B cell (primary cell): ENCODE measurements at regions not wholly inside any gene's neighbourhood (a gene's known extent, or its start where the extent isn't known, plus 50 kb on each side); places are given as distances from the start of the nearest gene placed in this dataset.
A peak's percentile ranks its signal among the peaks of the same experiment; 100 is the strongest.

Experiments
- ATAC-seq: fragments of 200-7000 bp; cut with Tn5 transposase; one replicate; pipeline ENCODE4 v1.10.0; 2021; ENCODE audit warnings: low read depth, mild to moderate bottlenecking, moderate number of reproducible peaks, moderate library complexity
- CTCF ChIA-PET: fragments of 350-600 bp; sonication (Branson Sonifier 250); formaldehyde crosslinking; loops from one replicate; lab custom pipeline; 2021; ENCODE audit warnings: antibody characterized with exemption, inconsistent platforms; lab: Charles Lee
- POLR2A ChIA-PET: fragments of 350-600 bp; sonication (Branson Sonifier 250); formaldehyde crosslinking; loops from one replicate; lab custom pipeline; 2021; ENCODE audit warnings: antibody characterized with exemption; lab: Charles Lee
- DNase-seq: peaks from one replicate; pipeline ENCODE4 v3.0.0; 2013
- H2AFZ ChIP-seq: 2 replicates; pipeline ENCODE4 v1.6.1; 2012; ENCODE audit warnings: mild to moderate bottlenecking, low read depth, low read length; ENCODE audit not compliant: insufficient read depth, poor library complexity, severe bottlenecking
- H3K27ac ChIP-seq, 2 donors: 1 replicate in 1 of 2; 2 replicates in 1 of 2; pipeline ENCODE4 v1.5.1; 2012 to 2013; ENCODE audit warnings: low read length in 2 of 2, mild to moderate bottlenecking in 2 of 2, moderate library complexity in 1 of 2
- H3K27me3 ChIP-seq, 4 experiments: fragments of 200-600 bp in 1 of 4; sonication (generic) in 1 of 4; replicated peaks in 1 of 4; 1 replicate in 2 of 4; 2 replicates in 2 of 4; pipeline versions ENCODE4 v1.6.1 to v1.7.0; 2013 to 2016; ENCODE audit warnings: low read length in 3 of 4, mild to moderate bottlenecking in 2 of 4, mixed read lengths in 1 of 4, moderate library complexity in 1 of 4; ENCODE audit not compliant: insufficient read depth in 4 of 4, control insufficient read depth in 3 of 4; ENCODE audit errors: control extremely low read depth in 1 of 4
- H3K36me3 ChIP-seq, 2 experiments: replicated peaks in 1 of 2; 1 replicate in 1 of 2; 2 replicates in 1 of 2; pipeline versions ENCODE4 v1.6.1 to v1.7.1; 2013; ENCODE audit warnings: low read length in 1 of 2; ENCODE audit not compliant: insufficient read depth in 2 of 2, control insufficient read depth in 1 of 2; ENCODE audit errors: control extremely low read depth in 1 of 2, extremely low read depth in 1 of 2
- H3K4me1 ChIP-seq, 2 donors: fragments of 200-600 bp in 1 of 2; sonication (generic) in 1 of 2; 1 replicate in 1 of 2; 2 replicates in 1 of 2; pipeline versions ENCODE4 v1.5.1 to v1.6.1; 2013 to 2017; ENCODE audit warnings: low read length in 2 of 2; ENCODE audit not compliant: control insufficient read depth in 2 of 2, insufficient read depth in 2 of 2
- H3K4me2 ChIP-seq: replicated peaks from 2 replicates; pipeline ENCODE3; 2012; ENCODE audit warnings: mild to moderate bottlenecking, low read depth, low read length; ENCODE audit not compliant: poor library complexity, severe bottlenecking
- H3K4me3 ChIP-seq, 5 experiments: fragments of 200-600 bp in 1 of 5; sonication (generic) in 1 of 5; 1 replicate in 3 of 5; 2 replicates in 2 of 5; pipeline versions ENCODE4 v1.5.1 to v1.7.0; 2011 to 2016; ENCODE audit warnings: low read length in 4 of 5, mild to moderate bottlenecking in 4 of 5, low read depth in 2 of 5, control low read depth in 1 of 5, moderate library complexity in 1 of 5; ENCODE audit not compliant: insufficient read depth in 1 of 5; ENCODE audit errors: control extremely low read depth in 1 of 5, extremely low read depth in 1 of 5
- H3K79me2 ChIP-seq: fragments of 200-600 bp; sonication (generic); one replicate; pipeline ENCODE4 v1.6.0; 2016; ENCODE audit warnings: low read length; ENCODE audit not compliant: control insufficient read depth, insufficient read depth
- H3K9ac ChIP-seq: fragments of 200-600 bp; sonication (generic); 2 replicates; pipeline ENCODE4 v1.6.1; 2017; ENCODE audit warnings: mild to moderate bottlenecking, low read length, moderate library complexity
- H3K9me3 ChIP-seq, 3 donors: one replicate each; pipeline versions ENCODE4 v1.6.1 to v1.7.1; 2013; ENCODE audit warnings: low read length in 2 of 3; ENCODE audit not compliant: control insufficient read depth in 2 of 3, insufficient read depth in 1 of 3; ENCODE audit errors: control extremely low read depth in 1 of 3
- H4K20me1 ChIP-seq: 2 replicates; pipeline ENCODE4 v1.6.0; 2012; ENCODE audit warnings: mild to moderate bottlenecking, low read length; ENCODE audit not compliant: insufficient read depth, control insufficient read depth, poor library complexity, severe bottlenecking
- H3K27ac Mint-ChIP-seq: one replicate; pipeline ENCODE4 v1.8.0; 2021; ENCODE audit warnings: mixed read lengths
- H3K27me3 Mint-ChIP-seq: one replicate; pipeline ENCODE4 v1.8.0; 2021; ENCODE audit warnings: mixed read lengths
- H3K4me1 Mint-ChIP-seq: one replicate; pipeline ENCODE4 v1.8.0; 2021; ENCODE audit warnings: mixed read lengths
- H3K4me3 Mint-ChIP-seq: one replicate; pipeline ENCODE4 v1.8.0; 2021; ENCODE audit warnings: mixed read lengths
- H3K9me3 Mint-ChIP-seq: one replicate; pipeline ENCODE4 v1.8.0; 2022; ENCODE audit warnings: mixed read lengths; ENCODE audit not compliant: insufficient read depth
- EZH2 ChIP-seq: IDR thresholded peaks from 2 replicates; pipeline ENCODE4 v1.6.1; 2012; ENCODE audit warnings: borderline replicate concordance, low read depth, mild to moderate bottlenecking, moderate library complexity, low read length; ENCODE audit not compliant: insufficient read depth, poor library complexity, severe bottlenecking
- WGBS: methylation state at CpG from one replicate; pipeline ENCODE4 v1.1.5; 2013; ENCODE audit warnings: missing lambda C conversion rate; ENCODE audit not compliant: insufficient coverage; 5-methylcytosine and 5-hydroxymethylcytosine counted together
- intact Hi-C: fragments of 100-400 bp; cut with micrococcal nuclease; formaldehyde crosslinking; loops from one replicate; pipeline ENCODE4 v1.10.0; 2022
- TF ChIP-seq, protein P1 (sequence below): fragments of 200-600 bp; IDR thresholded peaks from one replicate; pipeline ENCODE4 v1.8.0; 2022; ENCODE audit warnings: antibody characterized with exemption, mild to moderate bottlenecking

DNA sequence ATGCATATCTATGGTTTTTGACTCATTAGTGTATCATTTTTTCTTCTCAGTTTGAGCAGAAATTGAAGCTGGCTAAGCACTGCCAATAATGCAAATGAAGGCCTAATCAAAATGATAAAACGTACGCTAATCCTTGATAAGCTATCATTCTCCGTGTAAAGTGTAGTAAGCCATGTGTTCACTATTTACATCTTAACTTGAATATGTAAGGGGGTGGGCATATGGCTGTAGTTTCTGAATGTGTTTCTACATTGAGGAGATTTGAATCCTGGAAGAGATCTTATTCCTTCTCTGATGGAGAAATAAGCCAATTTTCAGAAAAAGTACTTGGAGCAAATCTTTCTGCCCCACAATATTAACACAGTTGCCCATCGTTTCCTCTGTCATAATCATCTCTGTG lies 351.8 kb upstream of the ANO3 start:
- no CpG with 5 or more reads among the region's 4 CpGs for WGBS
- no peaks in the 10 kb centered on the region for H3K79me2 ChIP-seq

DNA sequence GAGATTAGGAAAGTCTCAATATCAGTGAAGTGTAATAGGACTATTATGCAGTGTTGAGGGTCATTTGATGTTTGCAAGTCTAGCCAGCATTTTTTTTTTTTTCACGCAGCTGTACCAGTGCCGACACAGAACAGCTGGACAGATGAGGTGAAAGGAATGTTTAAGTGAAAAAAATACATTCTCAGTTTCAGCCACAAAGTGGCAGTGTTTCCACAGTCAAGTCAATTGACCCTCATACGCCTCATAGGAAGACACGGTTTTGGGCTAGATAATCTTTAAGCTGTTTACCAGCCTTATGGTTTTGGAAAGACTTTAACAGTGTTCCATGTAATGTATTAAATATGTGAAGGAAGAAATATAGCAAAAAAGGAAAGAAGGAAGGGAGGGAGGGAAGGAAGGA lies 349.9 kb upstream of the ANO3 start:
- peak overlapping the region; percentile 14 for H3K9ac ChIP-seq
- TF ChIP-seq, protein P1, sequence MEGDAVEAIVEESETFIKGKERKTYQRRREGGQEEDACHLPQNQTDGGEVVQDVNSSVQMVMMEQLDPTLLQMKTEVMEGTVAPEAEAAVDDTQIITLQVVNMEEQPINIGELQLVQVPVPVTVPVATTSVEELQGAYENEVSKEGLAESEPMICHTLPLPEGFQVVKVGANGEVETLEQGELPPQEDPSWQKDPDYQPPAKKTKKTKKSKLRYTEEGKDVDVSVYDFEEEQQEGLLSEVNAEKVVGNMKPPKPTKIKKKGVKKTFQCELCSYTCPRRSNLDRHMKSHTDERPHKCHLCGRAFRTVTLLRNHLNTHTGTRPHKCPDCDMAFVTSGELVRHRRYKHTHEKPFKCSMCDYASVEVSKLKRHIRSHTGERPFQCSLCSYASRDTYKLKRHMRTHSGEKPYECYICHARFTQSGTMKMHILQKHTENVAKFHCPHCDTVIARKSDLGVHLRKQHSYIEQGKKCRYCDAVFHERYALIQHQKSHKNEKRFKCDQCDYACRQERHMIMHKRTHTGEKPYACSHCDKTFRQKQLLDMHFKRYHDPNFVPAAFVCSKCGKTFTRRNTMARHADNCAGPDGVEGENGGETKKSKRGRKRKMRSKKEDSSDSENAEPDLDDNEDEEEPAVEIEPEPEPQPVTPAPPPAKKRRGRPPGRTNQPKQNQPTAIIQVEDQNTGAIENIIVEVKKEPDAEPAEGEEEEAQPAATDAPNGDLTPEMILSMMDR = peak; percentile 75
- TF ChIP-seq EZH2 = no peak
- DNase-seq (peak; percentile 73), ATAC-seq (peak; percentile 75)
- peak overlapping the region; percentile 42 to 63 for H3K27ac ChIP-seq
- Mint-ChIP-seq H3K27me3 (peaks cover 3% of the 10 kb centered on the region), H3K4me1 (peaks cover 23% of the 10 kb centered on the region), H3K27ac (peak overlapping the region; percentile 86), H3K9me3 (no peaks in the 10 kb centered on the region), H3K4me3 (peak overlapping the region; percentile 81)
- no peaks in the 10 kb centered on the region for H4K20me1 ChIP-seq
- H3K36me3 ChIP-seq = no peaks in the 10 kb centered on the region
- peak overlapping the region; percentile 61 for H2AFZ ChIP-seq
- no peaks in the 10 kb centered on the region for H3K9me3 ChIP-seq
- peak overlapping the region in 2 of 5 experiments; percentile 1 to 16 for H3K4me3 ChIP-seq
- H3K27me3 ChIP-seq = no peaks in the 10 kb centered on the region
- POLR2A ChIA-PET = interaction anchor here (1.3 kb wide), 1 partner anchor 246 kb away, joined by 5 read pairs; no protein-coding TSS in a partner anchor
- intact Hi-C loops = loop anchor here (1.0 to 2.0 kb wide), 4 partner anchors 153 to 1505 kb away; no protein-coding TSS in a partner anchor
- CTCF ChIA-PET = interaction anchor here (0.5 to 5.5 kb wide), 44 partner anchors 8 to 345 kb away, joined by 3 to 74 read pairs (median 5); no protein-coding TSS in a partner anchor
- no CpG with 5 or more reads among the region's 4 CpGs for WGBS
- H3K79me2 ChIP-seq = no peaks in the 10 kb centered on the region
- peak overlapping the region; percentile 61 for H3K4me2 ChIP-seq
- peaks cover 16 to 17% of the 10 kb centered on the region in 2 donors for H3K4me1 ChIP-seq

More for the DNA sequence above, 351.8 kb upstream of the ANO3 start:
- H3K4me1 ChIP-seq = peaks cover 16 to 17% of the 10 kb centered on the region in 2 donors
- Mint-ChIP-seq H3K9me3 (no peaks in the 10 kb centered on the region), H3K27ac (no peak overlapping the region), H3K4me1 (peaks cover 19% of the 10 kb centered on the region), H3K27me3 (peaks cover 3% of the 10 kb centered on the region), H3K4me3 (no peak overlapping the region)
- no peaks in the 10 kb centered on the region for H4K20me1 ChIP-seq
- H3K9ac ChIP-seq = no peak overlapping the region
- no peak overlapping the region for H2AFZ ChIP-seq
- H3K9me3 ChIP-seq = no peaks in the 10 kb centered on the region
- ChIA-PET CTCF (interaction anchor here (1.2 to 5.5 kb wide), 4 partner anchors 12 to 249 kb away, joined by 3 to 74 read pairs (median 23); no protein-coding TSS in a partner anchor), POLR2A (no interaction called here)
- no peak for ATAC-seq
- H3K27ac ChIP-seq = no peak overlapping the region
- DNase-seq = no peak
- H3K4me2 ChIP-seq = no peak overlapping the region
- H3K4me3 ChIP-seq = no peak overlapping the region
- intact Hi-C loops = no loop called here
- H3K36me3 ChIP-seq = no peaks in the 10 kb centered on the region
- no peaks in the 10 kb centered on the region for H3K27me3 ChIP-seq
- TF ChIP-seq, protein P1 = no peak
- TF ChIP-seq EZH2 = no peak
